Inflammatory macrophage (primary cell): ENCODE measurements at regions not wholly inside any gene's neighbourhood (a gene's known extent, or its start where the extent isn't known, plus 50 kb on each side); places are given as distances from the start of the nearest gene placed in this dataset.
A peak's percentile ranks its signal among the peaks of the same experiment; 100 is the strongest.

Experiments used
- DNase-seq, 2 donors: peaks; one replicate each; pipeline ENCODE4 v3.0.0-alpha.2; 2020 to 2022

DNA sequence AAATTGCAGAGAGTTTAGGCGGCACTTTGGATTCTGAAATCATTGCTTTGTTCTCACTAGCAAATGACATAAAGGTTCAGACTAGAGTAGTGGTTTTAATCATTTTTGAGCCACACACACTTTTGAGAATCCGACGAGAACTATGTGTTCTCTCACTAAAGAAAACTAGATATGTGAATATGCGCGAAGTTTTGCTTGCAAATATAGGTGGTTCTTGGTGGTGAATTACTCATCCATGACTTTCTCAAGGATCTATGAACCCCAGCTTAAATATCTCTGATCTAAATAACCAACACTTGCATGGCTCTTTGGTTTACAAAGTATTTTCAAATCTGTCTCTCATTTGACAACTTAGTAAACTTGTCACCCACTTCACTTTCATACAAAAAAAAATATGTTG is 54.8 kb downstream of the NOG start:
- DNase-seq: no peak

DNA sequence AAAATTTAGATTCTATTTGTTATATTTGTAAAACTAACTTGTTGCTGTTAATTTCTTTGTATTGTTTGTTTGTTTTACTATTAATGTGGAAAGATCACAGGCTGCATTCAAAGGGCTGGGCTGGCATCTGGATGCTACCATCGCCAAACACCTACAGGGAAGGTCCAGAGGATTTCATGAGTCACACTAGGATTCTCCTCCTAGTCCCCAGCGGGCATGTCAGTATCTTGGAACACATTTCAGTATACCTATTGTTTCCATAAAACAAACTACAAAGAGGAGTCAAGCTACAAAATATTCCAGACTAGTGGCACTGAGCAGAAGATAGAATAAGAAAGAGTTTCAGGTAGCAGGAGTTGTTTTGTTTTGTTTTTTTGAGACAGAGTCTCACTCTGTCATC is 55.3 kb downstream of the NOG start:
- no peak for DNase-seq

DNA sequence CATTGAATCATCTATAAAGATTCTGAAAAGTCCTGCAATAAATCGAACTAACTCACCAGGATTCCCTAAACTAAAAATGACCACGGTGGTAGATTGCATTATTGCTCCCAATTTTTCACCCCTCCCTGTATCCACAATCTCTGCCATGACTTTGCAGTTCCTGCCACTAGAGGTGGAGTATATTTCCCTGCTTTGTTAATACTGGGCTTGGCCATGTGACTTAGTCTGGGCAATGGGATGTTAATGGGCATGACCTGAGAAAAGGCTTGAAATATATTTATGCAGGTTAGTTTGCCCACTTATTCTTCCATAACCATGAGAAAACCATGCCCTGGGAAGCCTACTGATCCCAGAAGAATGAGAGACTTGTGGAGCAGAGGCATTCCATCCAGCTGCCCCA is 59.1 kb downstream of the NOG start:
- DNase-seq: no peak

DNA sequence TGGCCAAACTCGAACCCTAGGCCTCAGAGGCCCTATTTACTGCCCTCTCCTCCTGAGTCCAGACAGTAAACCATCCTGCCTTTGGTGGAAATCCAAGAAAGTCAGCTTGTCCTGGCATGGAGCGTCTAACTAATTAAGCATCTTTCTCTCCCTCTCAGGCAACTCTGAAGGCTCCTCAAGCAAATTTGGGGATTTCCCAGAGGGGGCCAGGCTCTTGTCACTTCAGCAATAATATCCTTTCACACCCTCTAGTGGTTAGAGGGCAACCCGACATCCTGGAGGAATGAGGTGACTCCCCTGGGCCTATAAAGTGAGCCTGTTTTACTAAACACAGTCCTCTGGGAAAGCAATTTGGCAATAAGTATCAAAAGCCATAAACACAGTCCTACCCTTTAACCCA is 60.4 kb downstream of the NOG start:
- peak; percentile 48 to 64 for DNase-seq

DNA sequence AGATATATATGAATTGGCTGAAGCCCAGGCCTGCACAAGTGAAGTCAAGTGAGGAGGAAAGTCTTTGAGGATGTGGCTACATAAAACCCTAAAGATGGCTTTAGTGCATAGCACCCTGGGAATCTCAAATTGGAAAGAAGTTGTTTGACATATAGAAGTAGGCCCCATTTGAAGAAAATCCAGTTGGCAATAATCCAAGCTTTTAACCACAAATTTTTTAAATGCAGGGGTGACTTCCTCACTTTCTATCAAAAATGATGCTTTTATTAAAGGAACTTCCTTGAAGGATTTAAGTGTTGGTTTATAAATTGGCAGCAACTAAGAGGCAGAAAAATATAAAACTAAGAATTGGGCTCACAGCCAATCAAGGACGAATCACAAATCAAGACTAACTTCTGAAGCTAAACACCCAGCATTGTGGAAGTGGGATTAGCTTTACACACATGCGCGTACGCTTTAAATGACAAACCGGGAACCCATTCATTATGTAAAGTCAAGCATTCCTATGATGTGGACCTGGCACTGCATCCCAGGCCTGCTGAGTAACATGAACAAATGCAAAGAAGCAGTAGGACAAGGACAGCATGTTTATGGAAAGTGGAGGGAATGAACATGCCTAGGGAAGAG is 63.3 kb downstream of the NOG start:
- DNase-seq: no peak

DNA sequence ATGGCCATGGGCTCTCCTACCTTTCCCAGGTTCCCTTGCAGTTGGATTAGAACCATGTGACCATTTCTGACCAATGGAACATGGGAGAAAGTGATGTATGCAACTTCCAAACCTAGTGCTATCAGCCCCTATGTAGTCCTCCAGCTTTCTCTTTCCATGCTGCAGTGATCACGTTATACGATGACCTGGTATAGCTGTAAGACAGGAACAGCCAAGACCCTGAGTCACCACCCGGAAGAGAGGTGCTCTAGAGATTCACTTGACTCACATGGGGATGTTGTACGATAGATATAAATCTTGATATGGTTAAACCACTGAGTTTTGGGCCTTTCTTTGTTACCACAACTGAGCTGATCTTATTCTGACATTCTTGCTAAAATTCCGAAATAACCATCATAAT is 65.1 kb downstream of the NOG start:
- DNase-seq: no peak

DNA sequence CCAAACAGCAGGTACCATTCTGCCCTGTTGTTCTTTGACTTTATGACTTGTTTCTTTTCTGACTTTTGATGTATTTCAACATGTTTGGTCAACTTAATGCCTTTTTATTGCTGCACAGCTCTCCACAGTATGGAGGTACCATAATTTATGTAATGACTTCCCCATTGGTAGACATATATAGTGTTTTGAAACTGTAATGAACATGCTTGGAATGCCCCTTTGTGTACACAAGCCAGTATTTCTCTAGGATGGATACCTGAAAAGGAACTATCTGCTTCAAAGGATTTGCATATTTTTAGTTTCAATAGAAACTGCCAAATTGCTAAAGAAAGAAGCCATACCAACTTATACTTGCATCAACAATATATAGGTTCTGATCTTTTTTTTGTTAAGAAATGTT is 66.1 kb downstream of the NOG start:
- no peak for DNase-seq

DNA sequence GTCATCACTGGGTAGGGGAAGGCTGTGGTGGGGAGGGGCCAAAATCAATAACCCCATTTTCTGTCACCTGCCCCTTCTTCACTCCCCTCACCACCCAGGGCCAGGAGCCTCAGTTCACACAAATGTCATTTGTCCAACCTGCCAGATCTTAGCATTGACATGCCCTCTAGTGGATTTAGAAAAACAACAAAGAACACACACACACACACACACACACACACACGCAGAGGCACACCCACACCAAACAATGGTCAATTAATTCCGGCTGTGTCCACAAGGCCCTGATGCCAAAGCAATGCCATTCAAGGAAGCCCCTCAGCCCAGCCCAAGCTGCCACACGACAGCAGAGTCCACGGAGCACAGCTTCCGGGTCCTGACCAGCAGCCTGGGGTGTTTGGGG is 68.4 kb downstream of the NOG start:
- peak in 1 of 2 donors; percentile 8 for DNase-seq

DNA sequence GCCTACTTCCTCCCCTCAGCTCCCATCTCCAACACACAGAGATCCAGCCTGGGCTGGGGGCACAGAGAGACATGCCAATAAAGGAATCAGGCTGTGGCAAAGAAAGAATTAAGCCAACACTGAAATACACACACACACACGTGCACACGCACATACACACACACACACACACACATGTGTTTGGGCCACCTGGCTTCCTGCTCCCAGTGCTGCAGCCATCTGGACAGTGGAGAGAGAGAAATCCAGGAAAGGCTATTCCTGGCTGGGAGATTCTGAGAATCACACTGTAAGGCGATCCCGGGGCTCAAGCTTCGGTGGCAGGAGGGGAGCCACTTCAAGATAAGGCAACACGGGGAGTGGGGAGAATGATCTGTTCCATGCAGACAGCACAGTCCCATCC is 72.4 kb downstream of the NOG start:
- no peak for DNase-seq

DNA sequence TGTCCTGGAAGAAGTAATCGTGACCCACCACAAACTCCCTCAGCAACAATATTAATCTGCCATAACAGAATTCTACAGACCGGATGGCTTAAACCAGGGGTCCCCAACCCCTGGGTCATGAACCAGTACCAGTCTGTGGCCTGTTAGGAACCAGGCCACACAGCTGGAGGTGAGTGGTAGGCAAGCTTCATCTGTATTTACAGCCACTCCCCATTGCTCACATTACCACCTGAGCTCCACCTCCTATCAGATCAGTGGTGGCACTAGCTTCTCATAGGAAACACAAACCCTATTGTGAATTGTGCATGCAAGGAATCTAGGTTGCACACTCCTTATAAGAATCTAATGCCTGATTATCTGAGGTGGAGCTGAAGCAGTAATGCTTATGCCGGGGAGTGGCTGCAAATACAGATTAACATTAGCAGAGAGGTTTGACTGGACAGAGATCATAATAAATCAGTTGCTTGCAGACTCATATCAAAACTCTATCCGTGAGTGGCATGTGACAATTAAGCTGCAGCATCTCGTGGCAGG is 74.5 kb downstream of the NOG start:
- DNase-seq: no peak

DNA sequence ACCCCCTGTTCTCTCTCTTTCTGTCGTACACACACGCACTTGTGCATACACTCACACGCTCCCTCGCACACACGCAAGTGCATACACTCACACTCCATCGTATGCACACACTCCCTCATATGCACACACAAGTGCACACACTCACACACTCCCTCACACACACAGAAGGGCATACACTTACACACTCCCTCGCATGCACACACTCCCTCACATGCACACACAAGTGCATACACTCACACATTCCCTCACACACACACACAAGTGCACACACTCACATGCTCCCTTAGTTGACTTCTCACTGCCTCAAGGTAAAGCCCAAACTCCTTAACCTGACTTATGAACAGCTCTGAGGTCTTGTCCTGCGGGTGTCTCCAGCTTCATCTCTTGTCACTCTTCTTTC is 78.7 kb downstream of the NOG start:
- no peak for DNase-seq

DNA sequence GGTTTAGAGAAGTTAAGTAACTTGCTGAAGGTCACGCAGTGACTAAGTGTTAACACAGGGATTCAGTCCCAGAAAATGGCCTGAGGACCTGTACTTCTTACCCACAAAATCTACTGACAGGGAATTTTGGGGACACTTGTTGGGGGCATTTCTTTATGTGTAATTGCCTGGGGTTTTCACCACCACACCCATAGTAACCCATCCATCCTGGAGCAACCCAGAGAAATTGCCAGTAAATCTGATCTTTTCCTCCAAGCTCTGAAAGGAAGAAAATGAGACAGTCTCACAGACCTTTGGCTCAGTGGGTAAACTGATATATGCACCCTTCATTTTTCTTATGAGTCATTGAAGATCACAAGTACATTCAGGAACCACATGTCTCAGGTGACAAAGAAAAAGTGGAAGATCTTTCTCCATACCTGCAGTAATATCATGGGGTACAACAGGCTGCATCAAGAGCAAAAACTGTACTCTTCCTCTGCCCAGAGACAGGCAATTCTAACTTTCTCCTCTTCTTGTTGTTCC is 81.0 kb downstream of the NOG start:
- DNase-seq: no peak

DNA sequence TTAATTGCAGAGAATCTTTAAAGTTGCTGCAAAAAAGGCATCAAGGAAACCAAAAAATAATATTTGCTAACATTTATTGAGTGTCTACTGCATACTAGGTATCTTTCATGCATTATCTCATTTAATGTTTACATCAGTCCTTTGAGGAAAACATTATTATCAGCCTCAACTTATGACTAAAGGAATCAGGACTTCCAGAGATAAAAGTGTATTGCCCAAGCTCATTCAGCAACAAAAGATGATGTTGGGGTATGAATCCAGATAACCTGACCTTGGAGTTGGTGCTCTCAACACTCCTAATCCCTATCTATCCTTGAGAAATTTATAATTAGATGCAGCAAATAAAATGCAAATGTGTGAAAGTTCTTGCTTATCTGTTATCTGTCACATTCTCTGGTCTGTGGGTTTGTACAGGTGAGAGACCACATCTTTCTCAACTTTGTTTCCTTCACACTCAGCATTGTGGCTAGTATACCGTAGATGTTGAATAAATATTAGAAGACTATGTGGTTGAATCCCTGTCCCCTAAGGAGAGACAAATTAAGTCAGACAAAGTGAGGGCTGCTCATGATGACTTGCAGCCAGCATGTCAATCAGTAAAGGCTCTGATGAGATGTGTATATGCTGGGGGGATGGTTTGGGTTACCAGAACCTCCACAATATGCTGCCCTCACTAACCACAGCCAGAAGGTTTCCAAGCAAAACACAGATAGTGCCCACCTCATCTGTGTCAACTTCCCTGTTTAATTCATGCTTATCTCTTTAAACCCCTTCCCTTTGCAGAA is 82.6 kb downstream of the NOG start:
- DNase-seq: no peak

DNA sequence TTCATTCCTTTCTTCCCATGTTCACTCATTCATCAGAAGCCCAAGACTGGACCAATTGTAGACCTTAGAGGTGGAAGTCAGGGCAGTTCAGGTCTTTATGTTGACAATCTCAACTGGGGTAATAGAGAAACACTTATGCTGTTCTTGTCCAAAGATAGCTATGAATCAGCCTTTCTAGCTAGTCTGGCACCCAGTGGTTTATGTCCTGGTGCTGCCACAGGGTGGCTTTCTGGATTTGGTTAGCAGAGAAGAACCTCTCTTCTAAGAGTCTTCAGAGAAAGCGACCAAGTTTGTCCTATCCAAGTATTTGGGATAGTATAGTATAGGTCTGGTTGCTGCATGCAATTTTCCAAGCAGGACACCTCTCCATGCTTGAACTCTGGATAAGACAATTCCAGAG is 83.3 kb downstream of the NOG start:
- no peak for DNase-seq

DNA sequence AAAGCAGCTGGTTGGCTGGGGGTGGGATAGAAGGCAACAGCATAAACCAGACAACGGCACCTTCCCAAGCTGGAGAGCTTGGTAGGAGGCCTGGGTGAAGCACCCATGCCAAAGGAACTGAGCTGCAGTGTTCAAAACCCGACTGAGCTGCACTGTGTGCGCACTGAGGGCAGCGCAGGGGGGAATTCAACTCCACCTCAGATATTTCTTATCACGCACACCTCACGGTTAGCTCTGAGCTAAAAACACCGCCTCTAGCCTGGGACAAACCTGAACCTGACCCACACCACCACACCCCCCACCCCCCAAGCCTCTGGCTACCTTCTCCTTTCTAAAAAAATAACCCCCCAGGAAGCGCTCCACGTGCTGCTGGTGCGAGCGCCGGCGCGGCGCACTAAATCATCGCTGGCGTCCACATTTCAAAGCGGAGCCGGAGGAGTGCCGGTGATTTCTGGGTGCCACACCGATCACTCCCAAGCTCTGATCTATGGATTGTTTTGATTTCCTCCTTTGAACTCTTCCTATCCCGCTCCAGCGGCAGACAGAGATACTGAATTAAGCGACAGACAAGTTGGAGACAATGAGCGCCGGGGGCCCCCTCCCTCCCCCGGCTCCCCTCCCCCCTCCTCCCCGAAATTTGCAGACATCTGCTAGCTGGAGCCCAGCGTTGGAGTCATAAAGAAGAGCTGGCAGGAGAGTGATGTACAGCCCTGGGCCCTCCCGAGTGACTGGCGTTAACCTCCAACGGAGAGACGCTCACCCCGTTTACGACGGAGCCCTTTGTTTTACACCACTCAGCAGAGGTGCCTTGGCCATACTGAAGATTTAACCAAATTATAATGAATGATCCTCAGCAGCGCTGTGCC is 85.0 kb downstream of the NOG start:
- DNase-seq: no peak

DNA sequence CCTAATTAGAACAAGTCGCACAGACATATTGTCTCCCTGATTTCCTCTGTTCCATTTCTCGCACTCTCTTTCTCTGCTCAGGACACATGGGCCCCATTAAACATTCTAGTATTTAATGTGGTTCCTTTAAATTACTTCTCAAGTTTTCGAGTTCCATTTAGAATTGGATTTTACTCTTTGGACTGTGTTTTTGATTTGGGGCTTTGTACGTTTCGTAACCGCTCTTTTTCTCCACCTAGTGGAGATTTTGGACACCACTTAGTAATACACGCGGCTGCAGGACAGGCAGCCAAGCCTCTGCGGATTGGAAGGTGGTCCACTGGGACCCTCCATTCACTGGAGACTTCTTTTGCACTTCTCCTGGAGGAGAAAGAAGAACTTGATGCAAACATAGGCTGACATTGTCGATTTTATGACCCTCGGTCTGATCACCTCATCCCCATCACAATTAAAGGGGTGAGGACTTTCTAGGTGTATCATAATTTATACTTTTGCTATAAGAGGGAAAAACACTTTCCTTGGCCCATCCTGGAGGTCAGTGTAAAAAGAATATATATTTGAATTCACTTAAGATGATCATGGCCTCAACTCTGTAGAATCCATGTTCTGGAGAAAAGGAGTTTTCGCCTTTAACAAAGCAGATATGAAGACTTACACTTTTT is 85.7 kb downstream of the NOG start:
- peak in 1 of 2 donors; percentile 26 for DNase-seq

DNA sequence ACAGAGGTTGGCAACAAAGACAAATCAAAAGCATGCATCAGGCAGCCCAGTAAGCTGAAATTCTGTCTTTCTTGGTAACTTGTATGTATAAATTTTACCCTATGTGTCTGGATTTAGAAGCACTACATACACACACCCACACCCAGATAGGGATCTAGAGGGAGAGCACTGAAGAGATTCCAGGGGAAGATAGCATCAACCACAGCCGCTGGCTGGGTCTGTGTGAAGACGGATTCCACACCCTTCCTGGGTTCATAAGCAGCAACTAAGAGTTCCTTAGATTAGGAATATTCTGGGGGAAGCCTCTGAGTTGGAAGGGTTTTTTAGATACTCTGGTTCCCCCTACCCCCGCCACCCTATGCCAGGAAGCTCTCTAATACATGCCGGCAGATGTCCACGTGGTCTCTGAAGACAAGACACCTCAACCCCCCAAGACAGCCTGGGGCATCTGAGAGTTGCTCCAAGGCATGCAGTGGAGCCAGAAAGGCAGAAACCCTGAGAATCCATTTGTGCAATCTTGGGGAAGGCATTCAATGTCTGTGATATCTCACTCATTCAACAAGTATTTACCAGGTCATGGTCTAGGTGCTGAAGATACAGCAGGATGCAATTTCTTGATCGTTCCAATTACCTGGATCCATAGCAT is 86.4 kb downstream of the NOG start:
- DNase-seq: no peak

DNA sequence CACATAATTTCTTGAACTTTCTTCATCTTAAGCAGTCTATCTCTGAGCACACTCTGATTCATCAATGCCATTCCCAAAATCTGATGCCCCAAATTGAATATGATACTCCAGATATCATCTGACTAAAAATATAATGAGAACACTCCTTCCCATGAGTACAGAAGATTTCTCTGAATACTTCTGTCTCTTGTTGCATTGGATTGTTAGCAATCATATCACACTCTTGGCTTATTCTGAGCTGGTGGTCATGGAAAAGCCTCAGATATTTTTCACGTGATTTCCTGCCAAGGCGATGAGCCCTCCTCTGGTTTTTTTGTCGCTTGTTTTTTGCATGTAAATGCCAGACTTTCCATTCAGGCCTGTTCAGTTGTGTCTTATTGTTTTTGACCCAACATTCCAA is 87.2 kb downstream of the NOG start:
- no peak for DNase-seq

DNA sequence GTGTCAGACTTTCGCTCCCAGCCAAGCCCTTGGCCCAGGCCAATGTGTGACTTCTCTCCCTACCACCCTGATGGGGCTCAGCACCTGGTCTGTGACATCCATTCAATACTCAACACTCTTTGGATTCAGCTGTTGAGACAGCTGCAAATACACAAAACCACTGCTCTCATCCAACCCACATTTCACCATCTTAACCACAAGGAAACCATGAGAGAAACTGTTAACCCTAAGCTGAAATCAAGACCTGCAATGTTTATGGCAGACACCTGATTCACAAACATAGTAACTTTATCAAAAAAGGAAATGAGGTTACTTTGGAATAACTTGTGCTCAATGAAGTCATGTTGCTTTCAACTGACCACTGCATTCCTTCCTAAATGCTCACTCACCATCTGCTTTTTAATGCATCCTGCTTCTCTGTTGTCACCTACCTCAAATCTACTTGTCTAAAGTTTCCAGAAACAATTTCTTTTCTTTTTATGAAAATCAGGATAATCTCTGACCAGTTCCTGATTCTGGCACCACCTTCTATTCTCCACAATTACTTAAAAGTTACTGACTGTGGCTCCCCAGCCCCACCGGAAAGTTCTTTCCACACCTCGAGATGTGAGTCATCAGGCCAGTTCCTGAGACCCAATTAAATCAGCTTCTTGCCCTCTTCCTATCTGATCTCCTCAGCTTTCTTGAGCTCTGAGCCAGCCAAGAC is 88.2 kb downstream of the NOG start:
- peak in 1 of 2 donors; percentile 8 for DNase-seq

DNA sequence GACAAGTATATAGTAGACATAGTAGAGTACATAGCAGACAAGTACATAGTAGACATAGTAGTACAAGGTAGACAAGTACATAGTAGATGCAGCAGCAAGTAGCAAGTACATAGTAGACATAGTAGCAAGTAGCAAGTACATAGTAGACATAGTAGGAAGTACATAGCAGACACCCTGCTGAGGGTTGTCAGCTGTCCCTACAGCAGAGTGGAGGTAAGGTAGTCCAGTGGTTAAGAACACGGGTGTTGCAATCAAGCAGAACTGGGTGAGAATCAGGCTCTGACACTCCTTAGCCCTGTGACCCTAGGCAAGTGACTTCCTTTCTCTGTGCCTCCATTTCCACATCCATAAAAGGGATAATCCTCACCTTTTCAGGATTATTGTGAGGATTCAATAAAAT is 94.7 kb downstream of the NOG start:
- DNase-seq: no peak
